ENCODE measurements at regions not wholly inside any gene's neighbourhood (a gene's known extent, or its start where the extent isn't known, plus 50 kb on each side); places are given as distances from the start of the nearest gene placed in this dataset.

GRCh38 chr12:105610459-105610858 is 280.0 kb downstream of the C12orf75 start:
- H3K27me3 ChIP-seq: no peaks in the 10 kb centered on the region

DNA sequence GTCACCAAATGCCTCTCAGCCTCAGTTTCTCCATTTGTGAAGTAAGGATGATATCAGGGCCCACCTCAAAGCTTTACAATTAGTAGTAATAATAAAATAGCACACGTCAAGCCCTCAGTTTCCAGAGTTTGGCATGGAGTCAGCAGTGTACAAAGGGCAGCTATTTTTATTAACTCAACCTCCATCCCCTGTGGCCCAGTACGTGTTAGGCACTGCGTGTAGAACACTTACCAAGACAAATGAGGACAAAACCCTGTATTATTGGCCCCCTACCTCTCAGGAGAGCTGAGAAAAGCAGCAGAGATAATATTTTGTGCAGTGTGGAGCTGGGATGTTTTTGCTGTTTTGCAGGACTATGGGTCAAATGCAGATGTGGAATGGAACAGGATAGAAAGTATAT is 280.8 kb downstream of the C12orf75 start:
- Histone ChIP-seq H3K36me3 (no peaks in the 10 kb centered on the region), H3K27ac (no peak overlapping the region), H3K4me3 (no peak overlapping the region), H3K9me3 (no peaks in the 10 kb centered on the region), H3K27me3 (no peaks in the 10 kb centered on the region), H3K4me1 (no peaks in the 10 kb centered on the region)
- 40% methylated on average over 3 of the region's 3 CpGs; no CpG with 5 or more reads in 1 of the 2 donors for WGBS, 2 donors (ENCODE audit: low coverage in 1 of 2)
- no peak for TF ChIP-seq POLR2A (IDR thresholded peaks at IDR 0.05)
- no peak for TF ChIP-seq EP300 (IDR thresholded peaks at IDR 0.05)
- TF ChIP-seq, protein P1, sequence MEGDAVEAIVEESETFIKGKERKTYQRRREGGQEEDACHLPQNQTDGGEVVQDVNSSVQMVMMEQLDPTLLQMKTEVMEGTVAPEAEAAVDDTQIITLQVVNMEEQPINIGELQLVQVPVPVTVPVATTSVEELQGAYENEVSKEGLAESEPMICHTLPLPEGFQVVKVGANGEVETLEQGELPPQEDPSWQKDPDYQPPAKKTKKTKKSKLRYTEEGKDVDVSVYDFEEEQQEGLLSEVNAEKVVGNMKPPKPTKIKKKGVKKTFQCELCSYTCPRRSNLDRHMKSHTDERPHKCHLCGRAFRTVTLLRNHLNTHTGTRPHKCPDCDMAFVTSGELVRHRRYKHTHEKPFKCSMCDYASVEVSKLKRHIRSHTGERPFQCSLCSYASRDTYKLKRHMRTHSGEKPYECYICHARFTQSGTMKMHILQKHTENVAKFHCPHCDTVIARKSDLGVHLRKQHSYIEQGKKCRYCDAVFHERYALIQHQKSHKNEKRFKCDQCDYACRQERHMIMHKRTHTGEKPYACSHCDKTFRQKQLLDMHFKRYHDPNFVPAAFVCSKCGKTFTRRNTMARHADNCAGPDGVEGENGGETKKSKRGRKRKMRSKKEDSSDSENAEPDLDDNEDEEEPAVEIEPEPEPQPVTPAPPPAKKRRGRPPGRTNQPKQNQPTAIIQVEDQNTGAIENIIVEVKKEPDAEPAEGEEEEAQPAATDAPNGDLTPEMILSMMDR (IDR thresholded peaks at IDR 0.05): no peak
- no peak for TF ChIP-seq POLR2AphosphoS5 (IDR thresholded peaks at IDR 0.05)
- ATAC-seq: no peak

More at GRCh38 chr12:105610459-105610858, 280.0 kb downstream of the C12orf75 start:
- no peak for ATAC-seq
- no peaks in the 10 kb centered on the region for H3K36me3 ChIP-seq
- H3K4me1 ChIP-seq: no peaks in the 10 kb centered on the region
- H3K27ac ChIP-seq: no peak overlapping the region
- TF ChIP-seq, protein P1 (IDR thresholded peaks at IDR 0.05): no peak
- no peaks in the 10 kb centered on the region for H3K9me3 ChIP-seq
- H3K4me3 ChIP-seq: no peak overlapping the region
- WGBS, 2 donors (ENCODE audit: low coverage in 1 of 2): 72 to 93% methylated on average over 4 to 5 of the region's 5 CpGs

- TF ChIP-seq POLR2AphosphoS5 (IDR thresholded peaks at IDR 0.05): no peak
- no peak for TF ChIP-seq POLR2A (IDR thresholded peaks at IDR 0.05)
- no peak for TF ChIP-seq EP300 (IDR thresholded peaks at IDR 0.05)
- TF ChIP-seq, protein P1 (IDR thresholded peaks at IDR 0.05): no peak
- Histone ChIP-seq H3K27me3 (no peaks in the 10 kb centered on the region), H3K4me1 (no peaks in the 10 kb centered on the region), H3K4me3 (no peak overlapping the region), H3K9me3 (no peaks in the 10 kb centered on the region), H3K36me3 (no peaks in the 10 kb centered on the region), H3K27ac (no peak overlapping the region)
- no peak for ATAC-seq
- whole genome bisulfite sequencing, 2 donors (ENCODE audit: low coverage in 1 of 2): 96 to 100% methylated on average over 1 to 3 of the region's 4 CpGs
These were observed 282.8 kb downstream of the C12orf75 start for GRCh38 chr12:105613269-105613668.

GRCh38 chr12:105613887-105614286 is 283.4 kb downstream of the C12orf75 start:
- Histone ChIP-seq H3K36me3 (no peaks in the 10 kb centered on the region), H3K4me3 (no peak overlapping the region), H3K27me3 (no peaks in the 10 kb centered on the region), H3K27ac (no peak overlapping the region), H3K9me3 (no peaks in the 10 kb centered on the region), H3K4me1 (no peaks in the 10 kb centered on the region)
- WGBS, 2 donors (ENCODE audit: low coverage in 1 of 2): 80 to 81% methylated on average over 3 of the region's 3 CpGs
- ATAC-seq: no peak
- no peak for TF ChIP-seq POLR2A (IDR thresholded peaks at IDR 0.05)
- TF ChIP-seq EP300 (IDR thresholded peaks at IDR 0.05): no peak
- TF ChIP-seq, protein P1 (IDR thresholded peaks at IDR 0.05): no peak
- TF ChIP-seq POLR2AphosphoS5 (IDR thresholded peaks at IDR 0.05): no peak

DNA sequence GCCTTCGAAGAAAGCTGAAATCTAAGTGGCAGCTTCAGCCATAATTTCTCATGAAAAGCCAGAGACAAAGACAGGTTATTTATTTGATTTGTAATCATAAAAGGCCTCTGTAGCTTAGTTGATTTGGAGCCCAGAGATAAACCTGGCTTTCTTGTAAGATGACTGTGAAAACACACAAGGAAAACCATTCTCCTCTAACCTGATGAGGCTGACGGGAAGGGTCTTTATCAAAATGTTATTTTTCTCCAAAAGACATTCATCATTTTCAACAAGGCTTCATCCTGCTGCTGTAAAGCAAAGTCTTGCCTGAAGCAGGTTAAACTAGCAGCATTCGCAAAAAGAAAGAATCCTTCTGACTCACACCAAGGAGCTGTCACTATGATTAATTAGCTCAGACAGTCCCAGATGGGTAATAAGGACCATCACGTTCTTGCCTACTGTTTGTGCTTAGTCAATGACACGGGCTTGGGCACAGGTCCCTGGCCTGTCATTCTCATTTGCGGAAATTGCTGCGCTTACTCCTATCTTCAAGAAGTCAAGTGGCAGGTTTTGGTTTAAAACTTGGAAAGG is 286.6 kb downstream of the C12orf75 start:
- Histone ChIP-seq H3K27me3 (no peaks in the 10 kb centered on the region), H3K36me3 (no peaks in the 10 kb centered on the region), H3K4me3 (no peak overlapping the region), H3K9me3 (no peaks in the 10 kb centered on the region), H3K4me1 (no peaks in the 10 kb centered on the region), H3K27ac (no peak overlapping the region)
- 51 to 57% methylated on average over 6 to 7 of the region's 7 CpGs for WGBS, 2 donors (ENCODE audit: low coverage in 1 of 2)
- TF ChIP-seq, protein P1 (IDR thresholded peaks at IDR 0.05): no peak
- TF ChIP-seq POLR2AphosphoS5 (IDR thresholded peaks at IDR 0.05): no peak
- no peak for TF ChIP-seq POLR2A (IDR thresholded peaks at IDR 0.05)
- TF ChIP-seq EP300 (IDR thresholded peaks at IDR 0.05): no peak
- no peak for ATAC-seq
